ENCODE measurements at regions not wholly inside any gene's neighbourhood (a gene's known extent, or its start where the extent isn't known, plus 50 kb on each side); places are given as distances from the start of the nearest gene placed in this dataset.

- DNase-seq: no peak
These were observed 170.3 kb downstream of the GLI2 start for GRCh38 chr2:120905824-120906571.

DNA sequence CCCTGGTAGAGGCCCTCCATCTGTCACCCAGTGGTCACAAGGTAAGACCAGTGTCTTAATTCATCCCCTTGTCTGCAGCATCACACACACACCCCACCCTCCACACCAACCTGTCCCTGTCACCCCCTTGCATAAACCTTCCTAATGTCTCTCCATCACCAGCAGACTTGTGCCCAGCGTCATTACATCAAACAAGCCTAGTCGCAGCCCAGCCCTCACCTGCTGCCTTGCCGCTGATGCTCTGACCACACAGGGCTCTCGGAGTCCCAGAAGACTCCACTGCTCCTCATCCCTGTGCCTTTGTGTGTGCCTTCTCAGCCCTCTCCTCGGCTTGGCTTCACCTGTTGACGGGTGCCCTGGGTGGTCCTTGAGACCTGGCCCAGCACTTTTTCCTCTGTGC lies 171.2 kb downstream of the GLI2 start:
- DNase-seq: no peak

GRCh38 chr2:120907822-120908221 lies 172.2 kb downstream of the GLI2 start:
- no peak for DNase-seq

DNA sequence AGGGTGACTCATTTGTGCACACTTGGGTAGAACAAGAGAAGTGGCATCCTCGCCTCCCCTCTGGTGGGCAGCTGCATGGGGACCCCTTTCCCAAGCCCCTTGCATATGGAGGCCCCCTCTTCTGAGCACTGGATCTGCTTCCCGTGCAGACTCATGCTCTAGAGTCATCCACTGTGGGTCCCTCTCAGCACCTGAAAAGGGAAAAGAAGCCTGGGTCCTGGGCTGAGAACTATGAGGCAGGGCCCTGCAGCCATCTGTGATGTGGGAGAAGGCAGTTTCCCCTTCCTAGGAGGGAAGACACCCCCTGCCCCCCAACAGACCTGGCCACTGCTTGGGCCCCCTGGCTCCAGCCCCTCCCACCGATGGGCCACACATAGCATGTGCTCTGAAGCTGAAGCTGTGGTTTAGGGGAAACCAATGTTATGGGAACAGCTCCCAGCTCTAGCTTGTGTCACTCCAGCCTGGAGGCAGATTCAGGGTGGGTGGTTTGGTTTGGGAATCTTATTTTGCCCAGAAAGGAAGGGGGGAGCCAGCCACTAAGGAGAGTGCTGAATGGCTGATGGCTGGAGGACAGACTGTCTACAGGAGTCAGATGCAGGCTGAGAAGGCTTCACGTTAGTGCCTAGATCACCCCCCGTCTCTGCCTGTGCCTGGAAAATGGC lies 172.8 kb downstream of the GLI2 start:
- DNase-seq: no peak

GRCh38 chr2:120909102-120909501 lies 173.4 kb downstream of the GLI2 start:
- no peak for DNase-seq

- no peak for DNase-seq
These were observed 174.5 kb downstream of the GLI2 start for GRCh38 chr2:120910164-120910563.

GRCh38 chr2:120910956-120911951 lies 175.6 kb downstream of the GLI2 start:
- no peak for DNase-seq

GRCh38 chr2:120912101-120912985 lies 176.7 kb downstream of the GLI2 start:
- DNase-seq: no peak

DNA sequence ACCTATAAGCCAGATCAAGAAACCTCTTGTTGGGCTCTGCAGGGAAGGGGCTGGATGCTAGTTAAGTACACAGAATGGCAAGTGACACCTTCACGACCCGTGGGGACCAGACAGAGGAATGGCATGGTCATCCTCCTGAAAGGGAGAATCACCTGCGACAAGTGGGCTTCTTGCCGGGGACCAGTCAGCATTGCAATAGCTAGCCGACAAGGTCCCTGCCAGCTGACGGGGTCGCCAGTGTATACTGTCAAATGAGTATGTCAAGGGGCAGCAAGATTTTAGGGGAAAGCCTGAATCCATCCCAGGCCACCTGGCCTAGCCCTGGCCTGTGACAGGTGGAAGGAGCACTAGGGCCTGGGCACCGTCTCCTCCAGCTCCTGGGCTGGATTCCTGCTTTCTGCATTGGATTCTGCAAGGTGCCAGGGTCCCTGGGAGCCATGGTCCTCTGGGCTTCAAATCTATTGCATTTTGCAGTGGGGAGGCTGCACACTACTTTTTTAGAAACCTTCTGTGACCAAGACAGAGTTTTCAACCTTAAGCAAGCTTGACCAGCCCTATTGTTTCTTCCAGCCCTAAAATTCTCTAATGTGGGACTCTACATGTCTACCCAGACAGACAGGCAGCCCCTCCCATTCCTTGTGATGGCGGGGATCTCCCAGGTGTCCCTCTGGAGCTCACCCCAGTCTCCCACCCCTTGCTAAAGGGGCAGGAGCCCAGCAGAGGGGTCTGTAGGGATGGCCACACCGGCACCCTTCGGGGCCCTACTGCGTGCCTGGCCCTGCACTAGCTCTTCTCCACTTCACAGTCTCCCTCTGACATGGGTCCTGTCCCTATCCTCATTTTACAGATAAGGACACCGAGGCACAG lies 178.5 kb downstream of the GLI2 start:
- no peak for DNase-seq

DNA sequence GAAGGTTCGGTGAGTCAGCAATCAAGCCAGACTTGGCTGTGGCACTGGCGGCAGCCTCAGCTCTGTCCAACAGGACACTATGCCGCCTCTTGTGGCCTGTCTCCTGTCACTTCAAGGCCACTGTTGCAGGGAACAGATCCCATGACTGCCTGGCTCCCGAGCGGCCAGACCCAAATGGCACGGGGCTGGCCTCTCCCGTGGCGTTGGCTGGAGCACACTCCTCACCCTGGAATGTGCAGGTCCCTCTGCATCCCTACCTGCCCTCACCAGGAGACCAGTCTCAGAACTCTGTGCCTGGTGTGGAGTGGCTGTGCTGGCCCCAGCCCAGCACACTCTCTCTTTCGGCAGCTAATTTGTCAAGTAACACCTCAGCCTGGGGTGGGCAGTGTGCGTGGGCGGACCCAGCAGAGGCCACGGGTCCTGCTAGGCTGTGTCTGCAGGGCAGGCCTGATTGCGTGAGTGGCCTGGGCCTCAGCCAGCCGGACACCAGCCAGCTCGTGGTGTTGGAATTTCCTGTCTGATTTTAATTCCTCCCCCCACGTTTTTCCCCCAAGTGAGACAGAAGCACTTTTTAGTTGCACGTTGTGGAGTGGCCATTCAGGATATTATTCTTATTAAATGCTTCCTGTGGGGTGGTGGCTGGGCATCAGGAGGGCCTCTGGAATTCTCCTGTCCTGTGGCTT lies 179.3 kb downstream of the GLI2 start:
- no peak for DNase-seq

- DNase-seq: no peak
These were observed 180.0 kb downstream of the GLI2 start for GRCh38 chr2:120915670-120916069.

GRCh38 chr2:120916446-120916845 lies 180.8 kb downstream of the GLI2 start:
- DNase-seq: no peak

DNA sequence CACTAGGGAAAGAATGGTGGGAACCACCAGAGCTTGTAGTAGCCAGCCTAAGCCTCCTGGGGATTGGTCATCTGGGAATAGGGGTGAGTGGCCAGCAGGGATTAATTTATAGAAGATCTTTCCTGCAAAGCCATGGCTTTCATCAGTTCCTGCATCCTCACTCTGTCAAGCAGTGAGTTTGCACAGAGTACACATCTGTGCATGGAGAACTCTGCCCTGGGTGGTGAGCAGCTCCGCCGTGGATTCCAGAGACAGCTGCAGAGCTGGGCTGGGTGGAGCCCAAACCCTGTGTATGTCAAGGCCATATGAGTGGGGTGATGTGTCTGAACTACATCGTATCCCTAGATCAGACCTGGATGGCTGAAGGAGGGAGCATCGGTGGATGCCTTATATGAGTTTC lies 182.2 kb downstream of the GLI2 start:
- no peak for DNase-seq

DNA sequence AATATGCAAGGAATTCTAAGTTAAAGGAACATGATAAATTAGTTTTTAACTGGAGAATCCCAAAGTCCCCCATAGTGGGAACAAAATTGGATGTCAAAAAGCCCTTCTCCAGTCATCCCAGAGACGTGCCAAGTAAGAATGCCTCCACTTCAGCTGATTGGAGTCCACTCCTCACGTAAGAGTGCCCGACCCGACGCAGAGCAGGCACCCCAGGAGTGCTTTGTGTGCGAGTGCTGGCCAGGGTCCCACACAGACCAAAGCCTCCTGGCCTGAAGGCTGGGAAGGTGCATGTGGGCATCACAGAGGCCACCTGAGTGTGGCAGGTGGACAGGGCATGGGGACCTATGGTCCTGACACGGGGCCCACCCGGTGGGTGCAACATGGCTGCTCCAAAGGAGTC lies 183.5 kb downstream of the GLI2 start:
- DNase-seq: no peak

DNA sequence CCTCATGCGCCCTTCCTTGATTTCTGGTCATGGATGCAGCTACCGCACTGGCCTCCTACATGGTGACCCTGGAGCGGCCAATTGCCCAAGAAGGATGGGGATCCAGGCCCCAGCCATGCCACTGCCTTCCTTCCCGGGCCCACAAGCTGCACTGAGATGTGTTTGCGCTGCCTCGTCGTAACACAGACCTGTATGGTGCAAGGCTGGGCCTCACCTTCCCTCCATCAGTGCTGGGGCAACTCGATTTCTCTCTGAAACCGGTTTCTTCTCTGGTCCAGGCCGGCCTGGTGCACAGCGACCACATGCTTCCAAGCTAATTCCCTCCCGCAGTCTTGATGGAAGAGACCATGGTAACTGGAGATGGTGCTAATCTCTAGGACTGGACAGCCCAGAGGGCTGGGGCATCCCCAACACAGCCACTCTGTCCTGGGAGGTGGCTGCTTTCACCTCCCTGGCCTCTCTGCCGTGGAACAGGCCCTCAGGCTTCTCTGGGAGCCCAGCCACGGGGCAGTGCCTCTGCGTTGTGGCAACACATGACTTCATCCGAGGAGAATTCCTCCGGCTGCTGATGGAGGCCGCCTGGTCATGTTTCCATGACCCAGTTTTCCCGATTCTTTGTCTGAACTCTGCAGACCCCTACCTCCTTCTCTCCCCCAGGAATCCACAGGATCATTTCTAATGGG lies 184.2 kb downstream of the GLI2 start:
- no peak for DNase-seq

DNA sequence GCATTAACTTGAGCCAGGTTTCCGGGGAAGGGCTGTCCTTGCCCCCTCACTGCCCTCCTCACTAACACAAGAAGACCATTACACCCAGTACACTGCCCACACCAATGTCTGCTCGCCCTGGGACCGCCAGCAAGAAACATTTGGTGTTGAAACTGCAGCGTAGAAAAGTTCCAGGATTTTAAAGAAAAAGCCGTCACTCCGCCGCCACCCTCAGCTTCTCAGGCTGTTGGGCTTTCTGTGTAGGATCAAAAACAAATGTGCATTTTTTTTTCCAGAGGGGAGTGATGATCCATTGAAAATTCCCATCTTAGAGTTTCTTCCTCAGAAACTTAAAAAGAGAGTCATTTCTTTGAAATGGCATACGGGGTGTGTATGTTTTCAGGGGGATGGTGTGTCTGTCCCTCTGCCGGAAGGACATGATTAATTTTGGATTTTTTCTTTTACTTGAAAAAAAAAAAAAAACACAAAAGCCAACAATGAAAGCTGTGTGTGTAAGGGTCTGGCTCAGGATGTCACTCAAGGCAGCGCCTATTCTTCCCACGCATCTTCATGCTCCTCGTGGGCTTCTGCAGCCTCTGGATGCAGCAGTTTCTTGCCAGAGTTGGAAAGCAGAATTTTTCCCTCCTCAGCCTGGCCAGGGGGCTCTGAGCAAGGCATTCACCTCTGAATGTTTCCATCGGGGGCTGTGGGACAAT lies 184.9 kb downstream of the GLI2 start:
- DNase-seq: no peak

DNA sequence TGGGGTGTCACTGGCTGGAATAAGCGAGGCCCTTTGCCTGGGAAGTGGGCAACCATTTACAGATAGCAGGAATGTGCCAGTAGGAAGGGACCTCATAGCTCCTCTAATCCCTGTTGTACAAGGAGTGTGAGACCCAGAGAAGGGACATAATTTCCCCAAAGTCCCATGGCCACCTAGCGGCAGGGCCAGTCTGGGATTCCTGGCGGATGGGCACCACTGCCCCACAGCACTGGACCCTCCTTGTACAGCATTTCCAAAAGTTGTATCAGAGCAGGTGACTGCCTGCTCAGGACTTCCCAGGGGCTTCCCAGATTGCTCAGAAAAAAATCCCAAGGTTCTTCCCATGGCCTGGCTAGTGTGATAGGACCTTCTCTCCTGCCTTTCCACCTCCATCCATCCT lies 185.8 kb downstream of the GLI2 start:
- no peak for DNase-seq

GRCh38 chr2:120922571-120923332 lies 187.1 kb downstream of the GLI2 start:
- no peak for DNase-seq

DNA sequence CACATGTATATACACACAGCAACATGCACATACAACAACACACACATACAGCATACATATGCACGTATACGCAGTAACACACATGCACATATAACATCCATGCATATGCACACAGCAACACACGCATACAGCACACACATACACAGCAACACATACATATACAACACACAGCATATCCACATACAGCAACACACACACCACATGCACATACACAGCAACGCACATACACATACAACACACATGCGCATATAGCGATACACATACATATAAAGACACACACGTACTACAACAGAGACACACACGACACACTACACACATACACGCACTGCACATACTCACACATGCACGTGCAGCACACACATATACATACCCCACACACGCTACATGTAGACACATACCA lies 187.8 kb downstream of the GLI2 start:
- DNase-seq: no peak
